Endothelial cell (in vitro differentiated cells): ENCODE measurements at regions not wholly inside any gene's neighbourhood (a gene's known extent, or its start where the extent isn't known, plus 50 kb on each side); places are given as distances from the start of the nearest gene placed in this dataset.
A peak's percentile ranks its signal among the peaks of the same experiment; 100 is the strongest.

Experiments used
- DNase-seq: peaks from one replicate; pipeline ENCODE4 v3.0.0; 2021; ENCODE audit warnings: low spot score
- H3K27ac Mint-ChIP-seq: one replicate; pipeline ENCODE4 v1.8.0; 2021; ENCODE audit warnings: mixed read lengths, inconsistent platforms; ENCODE audit not compliant: unreplicated experiment
- H3K27me3 Mint-ChIP-seq: one replicate; pipeline ENCODE4 v1.8.0; 2021; ENCODE audit warnings: mild to moderate bottlenecking, moderate library complexity, mixed read lengths, inconsistent platforms; ENCODE audit not compliant: unreplicated experiment
- H3K36me3 Mint-ChIP-seq: one replicate; pipeline ENCODE4 v1.8.0; 2021; ENCODE audit warnings: mild to moderate bottlenecking, low read depth, mixed read lengths, inconsistent platforms; ENCODE audit not compliant: unreplicated experiment
- H3K4me1 Mint-ChIP-seq: one replicate; pipeline ENCODE4 v1.8.0; 2021; ENCODE audit warnings: mild to moderate bottlenecking, mixed read lengths, inconsistent platforms; ENCODE audit not compliant: unreplicated experiment
- H3K4me3 Mint-ChIP-seq: one replicate; pipeline ENCODE4 v1.8.0; 2021; ENCODE audit warnings: mild to moderate bottlenecking, mixed read lengths, inconsistent platforms; ENCODE audit not compliant: unreplicated experiment
- H3K9me3 Mint-ChIP-seq: one replicate; pipeline ENCODE4 v1.8.0; 2021; ENCODE audit warnings: mixed read lengths, inconsistent platforms; ENCODE audit not compliant: unreplicated experiment
- CTCF ChIP-seq: fragments of 200-600 bp; sonication (generic); IDR thresholded peaks from one replicate; pipeline ENCODE4 v1.5.0; 2021; ENCODE audit warnings: antibody characterized with exemption; ENCODE audit not compliant: unreplicated experiment

GRCh38 chr5:96336351-96336985, 96.6 kb downstream of the PCSK1 start:
- no peaks in the 10 kb centered on the region for H3K4me1 Mint-ChIP-seq
- peak; percentile 65 for DNase-seq
- no peak overlapping the region for H3K4me3 Mint-ChIP-seq
- no peaks in the 10 kb centered on the region for H3K9me3 Mint-ChIP-seq
- H3K27ac Mint-ChIP-seq, result no peak overlapping the region
- H3K27me3 Mint-ChIP-seq, result no peaks in the 10 kb centered on the region
- TF ChIP-seq CTCF, result peak; percentile 77
- H3K36me3 Mint-ChIP-seq, result no peaks in the 10 kb centered on the region

GRCh38 chr5:96335873-96336272, 97.2 kb downstream of the PCSK1 start:
- DNase-seq, result no peak
- no peaks in the 10 kb centered on the region for H3K9me3 Mint-ChIP-seq

GRCh38 chr5:96333391-96333790, 99.7 kb downstream of the PCSK1 start:
- Mint-ChIP-seq H3K4me1 (peaks cover 22% of the 10 kb centered on the region), H3K27me3 (no peaks in the 10 kb centered on the region), H3K36me3 (no peaks in the 10 kb centered on the region), H3K9me3 (no peaks in the 10 kb centered on the region), H3K27ac (no peak overlapping the region), H3K4me3 (no peak overlapping the region)
- no peak for DNase-seq
- TF ChIP-seq CTCF, result no peak

More at GRCh38 chr5:96335873-96336272, 97.2 kb downstream of the PCSK1 start:
- Mint-ChIP-seq H3K4me1 (peaks cover 1% of the 10 kb centered on the region), H3K27ac (no peak overlapping the region), H3K36me3 (no peaks in the 10 kb centered on the region), H3K27me3 (no peaks in the 10 kb centered on the region), H3K4me3 (no peak overlapping the region)
- no peak for TF ChIP-seq CTCF

GRCh38 chr5:96332535-96333366, 100.3 kb downstream of the PCSK1 start:
- Mint-ChIP-seq H3K9me3 (no peaks in the 10 kb centered on the region), H3K36me3 (no peaks in the 10 kb centered on the region), H3K27ac (no peak overlapping the region), H3K27me3 (no peaks in the 10 kb centered on the region), H3K4me1 (peaks cover 28% of the 10 kb centered on the region), H3K4me3 (no peak overlapping the region)
- no peak for DNase-seq
- no peak for TF ChIP-seq CTCF
